Stomach (tissue), 4 donors: ENCODE measurements at regions not wholly inside any gene's neighbourhood (a gene's known extent, or its start where the extent isn't known, plus 50 kb on each side); places are given as distances from the start of the nearest gene placed in this dataset.

ENCODE experiments used
- POLR2A ChIP-seq, 4 donors: fragments of 450-650 bp; IDR thresholded peaks; one replicate each; pipeline ENCODE4 v1.6.1; 2016; ENCODE audit warnings: antibody characterized with exemption in 4 of 4, control low read depth in 2 of 4, mild to moderate bottlenecking in 1 of 4, moderate library complexity in 1 of 4
- TF ChIP-seq, protein P1 (sequence below), 7 experiments: fragments of 450-650 bp in 4 of 7; fragments of 200-600 bp in 3 of 7; sonication (generic) in 3 of 7; IDR thresholded peaks; one replicate each; pipeline ENCODE4 v1.5.1; 2016 to 2019; ENCODE audit warnings: antibody characterized with exemption in 7 of 7, control low read depth in 2 of 7, mild to moderate bottlenecking in 1 of 7

DNA sequence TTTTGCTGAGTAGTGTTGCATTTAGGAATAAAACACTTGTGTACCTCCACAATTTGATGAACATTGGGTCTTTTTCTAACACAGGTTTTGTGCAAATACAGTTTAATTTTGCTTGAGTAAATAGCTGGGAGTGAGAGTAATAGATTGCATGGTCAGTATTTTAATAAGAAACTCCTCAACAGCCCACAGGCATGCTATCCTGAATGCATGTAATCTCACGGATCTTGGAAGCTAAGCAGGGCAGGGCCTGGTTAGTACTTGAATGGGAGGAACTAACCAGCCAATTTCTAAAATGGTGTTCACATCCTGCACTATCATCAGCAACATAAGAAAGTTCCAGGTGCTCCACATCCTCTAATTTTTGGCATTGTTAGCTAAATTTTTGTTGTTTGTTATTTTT, 685.4 kb upstream of the MBL2 start:
- TF ChIP-seq, protein P1, sequence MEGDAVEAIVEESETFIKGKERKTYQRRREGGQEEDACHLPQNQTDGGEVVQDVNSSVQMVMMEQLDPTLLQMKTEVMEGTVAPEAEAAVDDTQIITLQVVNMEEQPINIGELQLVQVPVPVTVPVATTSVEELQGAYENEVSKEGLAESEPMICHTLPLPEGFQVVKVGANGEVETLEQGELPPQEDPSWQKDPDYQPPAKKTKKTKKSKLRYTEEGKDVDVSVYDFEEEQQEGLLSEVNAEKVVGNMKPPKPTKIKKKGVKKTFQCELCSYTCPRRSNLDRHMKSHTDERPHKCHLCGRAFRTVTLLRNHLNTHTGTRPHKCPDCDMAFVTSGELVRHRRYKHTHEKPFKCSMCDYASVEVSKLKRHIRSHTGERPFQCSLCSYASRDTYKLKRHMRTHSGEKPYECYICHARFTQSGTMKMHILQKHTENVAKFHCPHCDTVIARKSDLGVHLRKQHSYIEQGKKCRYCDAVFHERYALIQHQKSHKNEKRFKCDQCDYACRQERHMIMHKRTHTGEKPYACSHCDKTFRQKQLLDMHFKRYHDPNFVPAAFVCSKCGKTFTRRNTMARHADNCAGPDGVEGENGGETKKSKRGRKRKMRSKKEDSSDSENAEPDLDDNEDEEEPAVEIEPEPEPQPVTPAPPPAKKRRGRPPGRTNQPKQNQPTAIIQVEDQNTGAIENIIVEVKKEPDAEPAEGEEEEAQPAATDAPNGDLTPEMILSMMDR (IDR thresholded peaks at IDR 0.05) = no peak
- TF ChIP-seq POLR2A (IDR thresholded peaks at IDR 0.05) = no peak
